ENCODE measurements at regions not wholly inside any gene's neighbourhood (a gene's known extent, or its start where the extent isn't known, plus 50 kb on each side); places are given as distances from the start of the nearest gene placed in this dataset.
A peak's percentile ranks its signal among the peaks of the same experiment; 100 is the strongest.

GRCh38 chr6:134451529-134451928 lies 133.6 kb upstream of the SGK1 start (continued):
- no peak for TF ChIP-seq SFPQ (IDR thresholded peaks at IDR 0.05; ENCODE audit: low read depth, low read length)
- TF ChIP-seq, protein P1, sequence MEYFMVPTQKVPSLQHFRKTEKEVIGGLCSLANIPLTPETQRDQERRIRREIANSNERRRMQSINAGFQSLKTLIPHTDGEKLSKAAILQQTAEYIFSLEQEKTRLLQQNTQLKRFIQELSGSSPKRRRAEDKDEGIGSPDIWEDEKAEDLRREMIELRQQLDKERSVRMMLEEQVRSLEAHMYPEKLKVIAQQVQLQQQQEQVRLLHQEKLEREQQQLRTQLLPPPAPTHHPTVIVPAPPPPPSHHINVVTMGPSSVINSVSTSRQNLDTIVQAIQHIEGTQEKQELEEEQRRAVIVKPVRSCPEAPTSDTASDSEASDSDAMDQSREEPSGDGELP (CRISPR knock-in tag; IDR thresholded peaks at IDR 0.05; ENCODE audit: borderline replicate concordance): no peak
- TF ChIP-seq EGR1 (conservative IDR thresholded peaks at IDR 0.05): no peak
- TF ChIP-seq, protein P2, sequence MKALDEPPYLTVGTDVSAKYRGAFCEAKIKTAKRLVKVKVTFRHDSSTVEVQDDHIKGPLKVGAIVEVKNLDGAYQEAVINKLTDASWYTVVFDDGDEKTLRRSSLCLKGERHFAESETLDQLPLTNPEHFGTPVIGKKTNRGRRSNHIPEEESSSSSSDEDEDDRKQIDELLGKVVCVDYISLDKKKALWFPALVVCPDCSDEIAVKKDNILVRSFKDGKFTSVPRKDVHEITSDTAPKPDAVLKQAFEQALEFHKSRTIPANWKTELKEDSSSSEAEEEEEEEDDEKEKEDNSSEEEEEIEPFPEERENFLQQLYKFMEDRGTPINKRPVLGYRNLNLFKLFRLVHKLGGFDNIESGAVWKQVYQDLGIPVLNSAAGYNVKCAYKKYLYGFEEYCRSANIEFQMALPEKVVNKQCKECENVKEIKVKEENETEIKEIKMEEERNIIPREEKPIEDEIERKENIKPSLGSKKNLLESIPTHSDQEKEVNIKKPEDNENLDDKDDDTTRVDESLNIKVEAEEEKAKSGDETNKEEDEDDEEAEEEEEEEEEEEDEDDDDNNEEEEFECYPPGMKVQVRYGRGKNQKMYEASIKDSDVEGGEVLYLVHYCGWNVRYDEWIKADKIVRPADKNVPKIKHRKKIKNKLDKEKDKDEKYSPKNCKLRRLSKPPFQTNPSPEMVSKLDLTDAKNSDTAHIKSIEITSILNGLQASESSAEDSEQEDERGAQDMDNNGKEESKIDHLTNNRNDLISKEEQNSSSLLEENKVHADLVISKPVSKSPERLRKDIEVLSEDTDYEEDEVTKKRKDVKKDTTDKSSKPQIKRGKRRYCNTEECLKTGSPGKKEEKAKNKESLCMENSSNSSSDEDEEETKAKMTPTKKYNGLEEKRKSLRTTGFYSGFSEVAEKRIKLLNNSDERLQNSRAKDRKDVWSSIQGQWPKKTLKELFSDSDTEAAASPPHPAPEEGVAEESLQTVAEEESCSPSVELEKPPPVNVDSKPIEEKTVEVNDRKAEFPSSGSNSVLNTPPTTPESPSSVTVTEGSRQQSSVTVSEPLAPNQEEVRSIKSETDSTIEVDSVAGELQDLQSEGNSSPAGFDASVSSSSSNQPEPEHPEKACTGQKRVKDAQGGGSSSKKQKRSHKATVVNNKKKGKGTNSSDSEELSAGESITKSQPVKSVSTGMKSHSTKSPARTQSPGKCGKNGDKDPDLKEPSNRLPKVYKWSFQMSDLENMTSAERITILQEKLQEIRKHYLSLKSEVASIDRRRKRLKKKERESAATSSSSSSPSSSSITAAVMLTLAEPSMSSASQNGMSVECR (CRISPR knock-in tag; IDR thresholded peaks at IDR 0.05): no peak
- TF ChIP-seq CTCF (IDR thresholded peaks at IDR 0.05 in 2 of 3, conservative IDR thresholded peaks at IDR 0.05 in 1 of 3; ENCODE audit: insufficient read depth in 2 of 3, low read depth in 1 of 3, low read length in 3 of 3): peak; percentile 43 to 50 (median 49)
- no peak for TF ChIP-seq XRCC4 (IDR thresholded peaks at IDR 0.05; ENCODE audit: extremely low read depth, insufficient read depth, insufficient read length)
- TF ChIP-seq E2F8 (IDR thresholded peaks at IDR 0.05; ENCODE audit: low read depth, partially characterized antibody): no peak
- 0 out of 2 replicates have a peak, but pooled peaks have one; percentile 22 for TF ChIP-seq SMC3 (conservative IDR thresholded peaks at IDR 0.05; ENCODE audit: insufficient read depth, low read depth, low read length)
- TF ChIP-seq ARID3B (CRISPR knock-in tag; IDR thresholded peaks at IDR 0.05; ENCODE audit: borderline replicate concordance): no peak
- no peak for TF ChIP-seq POLR2AphosphoS5 (IDR thresholded peaks at IDR 0.05; ENCODE audit: control insufficient read depth, insufficient read depth, low read depth, low read length)
- TF ChIP-seq, protein P3, sequence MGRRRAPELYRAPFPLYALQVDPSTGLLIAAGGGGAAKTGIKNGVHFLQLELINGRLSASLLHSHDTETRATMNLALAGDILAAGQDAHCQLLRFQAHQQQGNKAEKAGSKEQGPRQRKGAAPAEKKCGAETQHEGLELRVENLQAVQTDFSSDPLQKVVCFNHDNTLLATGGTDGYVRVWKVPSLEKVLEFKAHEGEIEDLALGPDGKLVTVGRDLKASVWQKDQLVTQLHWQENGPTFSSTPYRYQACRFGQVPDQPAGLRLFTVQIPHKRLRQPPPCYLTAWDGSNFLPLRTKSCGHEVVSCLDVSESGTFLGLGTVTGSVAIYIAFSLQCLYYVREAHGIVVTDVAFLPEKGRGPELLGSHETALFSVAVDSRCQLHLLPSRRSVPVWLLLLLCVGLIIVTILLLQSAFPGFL (CRISPR knock-in tag; IDR thresholded peaks at IDR 0.05): no peak
